GM12878 (cell line): ENCODE measurements at regions not wholly inside any gene's neighbourhood (a gene's known extent, or its start where the extent isn't known, plus 50 kb on each side); places are given as distances from the start of the nearest gene placed in this dataset.

Source experiments
- CTCF ChIP-seq, 3 experiments: IDR thresholded peaks in 2 of 3; conservative IDR thresholded peaks in 1 of 3; 2 replicates each; pipeline ENCODE4 v1.5.1; 2011; ENCODE audit warnings: low read depth in 3 of 3, low read length in 3 of 3, mild to moderate bottlenecking in 3 of 3, control low read depth in 2 of 3, moderate library complexity in 2 of 3, inconsistent platforms in 1 of 3, mixed read lengths in 1 of 3; ENCODE audit not compliant: control insufficient read depth in 2 of 3, insufficient read depth in 1 of 3; ENCODE audit errors: extremely low read depth in 1 of 3
- TF ChIP-seq, protein P1 (sequence below): IDR thresholded peaks from 2 replicates; pipeline ENCODE4 v1.6.1; 2012; ENCODE audit warnings: low read depth, low read length, improper control_type of control experiment

DNA sequence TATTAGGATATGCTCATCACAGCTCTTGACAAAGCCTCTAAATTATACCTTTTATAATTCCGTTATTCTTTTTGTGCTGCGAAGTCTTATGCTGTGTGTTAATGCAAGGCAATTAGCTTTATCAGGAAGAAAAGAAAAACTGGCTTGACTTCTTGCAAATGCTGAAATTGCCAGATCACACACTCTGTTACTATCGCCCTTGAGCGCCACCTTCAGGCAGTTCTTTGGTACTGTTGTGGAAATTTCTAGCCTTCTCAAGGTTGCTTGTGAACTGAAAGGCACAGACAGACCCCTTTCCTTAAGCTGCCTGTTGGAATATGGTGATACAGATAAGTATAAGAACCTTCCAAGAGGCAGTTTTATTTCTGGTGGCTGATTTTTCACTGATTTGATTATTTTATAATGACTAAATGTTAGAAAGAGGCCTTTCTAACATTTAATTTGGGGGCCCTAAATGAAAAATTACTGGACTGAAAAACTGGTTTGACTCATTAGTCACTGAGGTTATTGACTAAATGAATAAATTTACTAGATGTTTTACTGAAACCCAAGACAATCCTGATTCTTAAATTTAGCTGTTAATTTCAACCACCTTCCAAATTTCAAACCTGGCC, 126.2 kb upstream of the RASGRP1 start:
- peak; percentile 85 to 89 (median 87); a peak in 5 of 6 replicates for TF ChIP-seq CTCF (IDR thresholded peaks at IDR 0.05 in 2 of 3, conservative IDR thresholded peaks at IDR 0.05 in 1 of 3; ENCODE audit: control insufficient read depth in 2 of 3, extremely low read depth in 1 of 3, insufficient read depth in 1 of 3, low read depth in 3 of 3, low read length in 3 of 3)
- TF ChIP-seq, protein P1, sequence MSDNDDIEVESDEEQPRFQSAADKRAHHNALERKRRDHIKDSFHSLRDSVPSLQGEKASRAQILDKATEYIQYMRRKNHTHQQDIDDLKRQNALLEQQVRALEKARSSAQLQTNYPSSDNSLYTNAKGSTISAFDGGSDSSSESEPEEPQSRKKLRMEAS: no peak
